GM12878 (cell line): ENCODE measurements at regions not wholly inside any gene's neighbourhood (a gene's known extent, or its start where the extent isn't known, plus 50 kb on each side); places are given as distances from the start of the nearest gene placed in this dataset.

Experiments
- ATAC-seq: fragments of 200-7000 bp; cut with Tn5 transposase; 3 replicates; pipeline ENCODE4 v1.9.1; 2020; ENCODE audit warnings: mild to moderate bottlenecking, moderate library complexity
- BruUV-seq: library from RNA; stranded (reverse); fragments of 400-500 nt; replicated peaks from 2 replicates; lab custom pipeline; 2021; lab: Mats Ljungman, UMichigan
- CTCF ChIA-PET: fragments of 300-600 bp; sonication (Branson Sonifier 250); formaldehyde crosslinking; extraction: SDS; loops from one replicate; lab custom pipeline; 2021; ENCODE audit warnings: inconsistent platforms; lab: Yijun Ruan, JAX
- POLR2A ChIA-PET: fragments of 350-600 bp; formaldehyde crosslinking; extraction: SDS; loops from one replicate; lab custom pipeline; 2021; ENCODE audit warnings: inconsistent platforms; lab: Charles Lee
- RAD21 ChIA-PET: fragments of 300-600 bp; sonication (Branson Sonifier 250); formaldehyde crosslinking; loops from one replicate; lab custom pipeline; 2023; ENCODE audit warnings: antibody characterized with exemption; ENCODE audit not compliant: unreplicated experiment; lab: Charles Lee
- SMC1A ChIA-PET: fragments of 300-600 bp; sonication (Branson Sonifier 250); formaldehyde crosslinking; loops from one replicate; lab custom pipeline; 2023; ENCODE audit not compliant: unreplicated experiment, uncharacterized antibody; lab: Charles Lee
- DNase-seq: peaks from one replicate; pipeline ENCODE4 v3.0.0-alpha.2; 2011; ENCODE audit warnings: low read depth, low spot score
- FAIRE-seq: peaks from 3 replicates; lab custom pipeline; 2011; peaks lifted over from hg19 to GRCh38; lab: Jason Lieb, UNC
- H2AFZ ChIP-seq: 2 replicates; pipeline ENCODE4 v1.6.0; 2011; ENCODE audit warnings: low read depth, low read length, control low read depth; ENCODE audit not compliant: control insufficient read depth
- H3K27ac ChIP-seq: 2 replicates; pipeline ENCODE4 v1.5.1; 2011; ENCODE audit warnings: control low read depth; ENCODE audit not compliant: control insufficient read depth, insufficient read depth
- H3K27me3 ChIP-seq, 2 experiments: replicated peaks in 1 of 2; 2 replicates each; pipeline versions ENCODE4 v1.6.0 to v1.6.1; 2011; ENCODE audit warnings: low read length in 1 of 2; ENCODE audit not compliant: control insufficient read depth in 2 of 2, insufficient read depth in 2 of 2
- H3K36me3 ChIP-seq, 2 experiments: 2 replicates each; pipeline ENCODE4 v1.5.1; 2011; ENCODE audit warnings: low read length in 1 of 2; ENCODE audit not compliant: control insufficient read depth in 2 of 2, insufficient read depth in 2 of 2
- H3K4me1 ChIP-seq: 2 replicates; pipeline ENCODE4 v1.6.1; 2011; ENCODE audit warnings: mild to moderate bottlenecking, low read length, moderate library complexity, mixed read lengths; ENCODE audit not compliant: control insufficient read depth, insufficient read depth
- H3K4me2 ChIP-seq: 2 replicates; pipeline ENCODE4 v1.6.0; 2011; ENCODE audit warnings: control low read depth; ENCODE audit not compliant: control insufficient read depth, insufficient read depth
- H3K4me3 ChIP-seq: fragments of 200-600 bp; sonication (generic); 2 replicates; pipeline ENCODE4 v1.5.1; 2016
- H3K79me2 ChIP-seq: 2 replicates; pipeline ENCODE4 v1.6.0; 2011; ENCODE audit warnings: low read length; ENCODE audit not compliant: control insufficient read depth, insufficient read depth
- H3K9ac ChIP-seq: 2 replicates; pipeline ENCODE4 v1.8.0; 2011; ENCODE audit warnings: low read length, control low read depth, mixed read lengths; ENCODE audit not compliant: control insufficient read depth, insufficient read depth
- H3K9me3 ChIP-seq: replicated peaks from 3 replicates; pipeline ENCODE4 v1.5.1; 2011; ENCODE audit warnings: mild to moderate bottlenecking, low read length; ENCODE audit not compliant: control insufficient read depth, insufficient read depth
- H4K20me1 ChIP-seq: 2 replicates; pipeline ENCODE4 v1.6.0; 2011; ENCODE audit not compliant: control insufficient read depth, insufficient read depth
- CBX5 ChIP-seq: sonication (generic); IDR thresholded peaks from 2 replicates; pipeline ENCODE4 v1.6.1; 2016; ENCODE audit warnings: low read depth, moderate library complexity, mild to moderate bottlenecking, inconsistent platforms
- ELK1 ChIP-seq: IDR thresholded peaks from 2 replicates; pipeline ENCODE4 v1.6.1; 2012; ENCODE audit warnings: low read depth, low read length, improper control_type of control experiment
- HDGF ChIP-seq: fragments of 450-650 bp; IDR thresholded peaks from 2 replicates; pipeline ENCODE4 v1.6.1; 2016; ENCODE audit warnings: antibody characterized with exemption
- KAT2A ChIP-seq: conservative IDR thresholded peaks from 2 replicates; pipeline ENCODE4 v1.6.1; 2011; ENCODE audit warnings: low read depth, low read length; ENCODE audit not compliant: control insufficient read depth
- NFXL1 ChIP-seq: fragments of 450-650 bp; IDR thresholded peaks from 2 replicates; pipeline ENCODE4 v1.6.1; 2017; ENCODE audit warnings: antibody characterized with exemption, mild to moderate bottlenecking, borderline replicate concordance
- PAX5 ChIP-seq: IDR thresholded peaks from 2 replicates; pipeline ENCODE4 v1.6.1; 2011; ENCODE audit warnings: low read depth, low read length, borderline replicate concordance
- SP1 ChIP-seq: IDR thresholded peaks from one replicate; pipeline ENCODE4 v1.6.1; 2011; ENCODE audit warnings: low read depth, low read length
- SREBF1 ChIP-seq: IDR thresholded peaks from 2 replicates; pipeline ENCODE4 v1.6.1; 2012; ENCODE audit warnings: mild to moderate bottlenecking, low read length
- SRF ChIP-seq, 2 experiments: IDR thresholded peaks; 2 replicates each; pipeline ENCODE4 v1.6.1; 2011; ENCODE audit warnings: low read depth in 2 of 2, low read length in 2 of 2, mild to moderate bottlenecking in 1 of 2, moderate library complexity in 1 of 2
- SUPT20H ChIP-seq: IDR thresholded peaks from 2 replicates; pipeline ENCODE4 v1.6.1; 2011; ENCODE audit warnings: low read depth, mild to moderate bottlenecking, low read length, moderate library complexity, borderline replicate concordance; ENCODE audit not compliant: control insufficient read depth
- TCF3 ChIP-seq: IDR thresholded peaks from 2 replicates; pipeline ENCODE4 v1.6.1; 2012; ENCODE audit warnings: low read depth, mild to moderate bottlenecking, low read length, borderline replicate concordance; ENCODE audit not compliant: insufficient read depth
- ZNF207 ChIP-seq: fragments of 450-650 bp; IDR thresholded peaks from 2 replicates; pipeline ENCODE4 v1.6.1; 2014; ENCODE audit warnings: antibody characterized with exemption, mild to moderate bottlenecking, borderline replicate concordance
- WGBS: methylation state at CpG from one replicate; pipeline ENCODE4 v1.1.6; 2016; ENCODE audit warnings: low lambda C conversion rate; ENCODE audit not compliant: insufficient replicate concordance, insufficient coverage; ENCODE audit errors: missing lambda C conversion rate; 5-methylcytosine and 5-hydroxymethylcytosine counted together
- in situ Hi-C: fragments of 300-500 bp; cut with MboI; formaldehyde crosslinking; loops from 9 replicates; pipeline ENCODE4 v1.14.3; 2018; ENCODE audit warnings: mixed read lengths
- intact Hi-C: fragments of 100-400 bp; cut with micrococcal nuclease; formaldehyde crosslinking; loops from one replicate; pipeline ENCODE4 v1.14.2; 2022; ENCODE audit not compliant: unreplicated experiment
- TF ChIP-seq, protein P1 (sequence below): IDR thresholded peaks from 2 replicates; pipeline ENCODE4 v1.6.1; 2011; ENCODE audit warnings: borderline replicate concordance, low read depth, mild to moderate bottlenecking, moderate library complexity, mixed read lengths, low read length; ENCODE audit not compliant: insufficient read depth; ENCODE audit errors: extremely low read length

- POLR2A ChIA-PET = no interaction called here
- Histone ChIP-seq H3K79me2 (no peaks in the 10 kb centered on the region), H3K27ac (no peak overlapping the region), H4K20me1 (no peaks in the 10 kb centered on the region), H3K9me3 (no peaks in the 10 kb centered on the region), H3K4me2 (no peak overlapping the region), H3K36me3 (no peaks in the 10 kb centered on the region), H3K9ac (no peak overlapping the region), H3K4me3 (no peak overlapping the region), H3K4me1 (no peaks in the 10 kb centered on the region), H3K27me3 (no peaks in the 10 kb centered on the region), H2AFZ (no peak overlapping the region)
- ATAC-seq (no peak), DNase-seq (no peak), FAIRE-seq (no peak)
- SMC1A ChIA-PET = no interaction called here
- intact Hi-C loops = no loop called here
- 16% methylated on average over 8 of the region's 8 CpGs for whole genome bisulfite sequencing
- in situ Hi-C loops = no loop called here
- CTCF ChIA-PET = no interaction called here
- RAD21 ChIA-PET = no interaction called here
- BruUV-seq = no TSS peak
- TF ChIP-seq, protein P1, sequence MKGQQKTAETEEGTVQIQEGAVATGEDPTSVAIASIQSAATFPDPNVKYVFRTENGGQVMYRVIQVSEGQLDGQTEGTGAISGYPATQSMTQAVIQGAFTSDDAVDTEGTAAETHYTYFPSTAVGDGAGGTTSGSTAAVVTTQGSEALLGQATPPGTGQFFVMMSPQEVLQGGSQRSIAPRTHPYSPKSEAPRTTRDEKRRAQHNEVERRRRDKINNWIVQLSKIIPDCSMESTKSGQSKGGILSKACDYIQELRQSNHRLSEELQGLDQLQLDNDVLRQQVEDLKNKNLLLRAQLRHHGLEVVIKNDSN = no peak
- TF ChIP-seq KAT2A = no peak
- TF ChIP-seq SREBF1 = no peak
- no peak for TF ChIP-seq TCF3
- TF ChIP-seq PAX5 = no peak
- TF ChIP-seq NFXL1 = no peak
- no peak for TF ChIP-seq SUPT20H
- TF ChIP-seq ZNF207 = no peak
- no peak for TF ChIP-seq SRF (IDR thresholded peaks at IDR 0.05; ENCODE audit: low read depth in 2 of 2, low read length in 2 of 2)
- TF ChIP-seq SP1 = no peak
- TF ChIP-seq HDGF = no peak
- no peak for TF ChIP-seq ELK1
- TF ChIP-seq CBX5 = no peak
These were observed 174.8 kb downstream of the BCOR start for GRCh38 chrX:39922926-39923325.
